Stimulated activated CD4-positive, alpha-beta T cell treated with anti-CD3 and anti-CD28 coated beads, TNF-alpha, amount 100 ng/mL, for 24 hours (primary cell): ENCODE measurements at regions not wholly inside any gene's neighbourhood (a gene's known extent, or its start where the extent isn't known, plus 50 kb on each side); places are given as distances from the start of the nearest gene placed in this dataset.

Experiments
- DNase-seq, 3 experiments: peaks; one replicate each; pipeline ENCODE4 v3.0.0-alpha.2; 2020; ENCODE audit warnings: low read depth in 3 of 3

DNA sequence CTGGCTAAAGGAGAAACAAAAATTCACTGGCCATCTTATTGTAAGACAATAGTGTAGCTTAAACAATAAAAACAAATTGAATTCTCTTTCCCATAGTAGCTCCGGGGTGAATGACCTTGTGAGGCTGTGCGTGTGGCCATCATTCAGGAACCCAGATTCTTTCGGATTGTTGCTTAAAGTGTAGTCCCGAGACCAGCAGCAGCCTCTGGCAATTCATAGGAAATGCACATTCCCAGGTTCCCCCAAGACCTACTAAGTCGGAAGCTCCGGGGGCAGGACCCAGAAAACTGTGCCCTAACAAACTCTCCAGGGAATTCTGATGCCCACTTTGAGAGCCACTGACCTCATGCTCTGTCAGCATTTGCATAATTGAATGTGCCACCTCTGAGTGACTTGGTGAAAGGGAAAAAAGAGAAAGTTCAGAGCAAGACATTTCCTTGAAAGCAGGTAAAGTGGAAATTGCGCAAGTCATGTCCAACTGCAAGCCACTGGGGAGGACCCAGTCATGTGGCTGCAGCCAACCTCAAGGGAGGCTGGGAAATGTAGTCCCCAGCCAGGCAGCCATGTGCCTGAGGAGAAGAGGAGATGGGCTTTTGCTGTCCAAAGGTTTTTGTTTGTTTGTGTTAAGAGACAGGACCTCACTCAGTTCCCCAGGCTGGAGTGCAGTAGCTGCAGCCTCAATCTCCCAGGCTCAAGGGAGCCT, 50.7 kb upstream of the PNMA8B start:
- DNase-seq = peak in 1 of 3 experiments; percentile 26

DNA sequence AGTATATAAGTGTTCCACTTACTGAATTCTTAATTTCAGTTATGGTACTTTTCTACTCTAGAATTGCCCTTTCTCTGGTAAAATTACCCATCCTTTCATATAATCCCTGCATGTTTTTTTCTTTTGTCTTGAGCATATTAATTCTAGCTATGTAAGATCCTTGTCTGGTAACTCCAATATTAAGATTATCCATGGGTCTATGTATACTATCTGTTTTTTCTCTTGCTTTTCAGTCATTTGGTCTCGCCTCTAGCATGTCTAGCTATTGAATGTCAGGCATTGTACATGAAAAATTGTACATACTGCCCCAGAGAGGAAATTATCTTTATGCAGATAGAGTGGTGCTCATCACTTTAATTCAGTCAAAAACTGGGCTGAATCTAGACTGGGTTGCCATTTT, 50.4 kb upstream of the CALM3 start:
- DNase-seq = no peak

DNA sequence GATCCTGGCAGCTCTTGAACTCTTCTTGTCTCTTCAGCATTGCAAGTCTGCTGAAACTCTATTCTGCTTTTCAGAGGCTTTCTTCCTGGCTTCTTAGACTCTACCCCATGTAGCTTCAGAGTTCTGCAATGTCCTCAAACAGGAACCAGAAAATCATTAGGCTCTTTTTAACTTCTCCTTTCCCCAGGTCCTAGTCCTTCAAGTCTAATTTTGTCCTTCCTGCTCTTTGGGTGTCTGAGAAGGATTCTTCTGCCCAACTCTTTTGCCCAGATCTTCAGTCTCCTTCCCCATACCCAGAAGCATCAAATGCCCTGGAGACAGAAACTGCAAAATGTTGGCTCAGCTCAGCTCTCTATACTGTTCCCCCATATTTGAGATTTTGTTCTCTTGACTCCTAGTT, 50.0 kb upstream of the CALM3 start:
- DNase-seq = no peak
